H1 (cell line): ENCODE measurements at regions not wholly inside any gene's neighbourhood (a gene's known extent, or its start where the extent isn't known, plus 50 kb on each side); places are given as distances from the start of the nearest gene placed in this dataset.

ENCODE experiments used
- CHD7 ChIP-seq: fragments of 300-600 bp; sonication (generic); IDR thresholded peaks from 2 replicates; pipeline ENCODE4 v1.7.1; 2012; ENCODE audit warnings: low read length, moderate library complexity, mild to moderate bottlenecking, inconsistent platforms; ENCODE audit not compliant: insufficient replicate concordance
- EP300 ChIP-seq, 2 experiments: IDR thresholded peaks; 1 replicate in 1 of 2; 2 replicates in 1 of 2; pipeline ENCODE4 v1.6.1; 2011 to 2012; ENCODE audit warnings: low read depth in 2 of 2, low read length in 2 of 2, mild to moderate bottlenecking in 2 of 2, borderline replicate concordance in 1 of 2, inconsistent platforms in 1 of 2, moderate library complexity in 1 of 2
- GTF2F1 ChIP-seq: IDR thresholded peaks from 2 replicates; pipeline ENCODE4 v1.6.1; 2012; ENCODE audit warnings: low read depth, low read length, improper control_type of control experiment, borderline replicate concordance
- JUND ChIP-seq: IDR thresholded peaks from 2 replicates; pipeline ENCODE4 v1.6.1; 2011; ENCODE audit warnings: mild to moderate bottlenecking, improper control_type of control experiment, low read length
- RFX5 ChIP-seq: IDR thresholded peaks from 2 replicates; pipeline ENCODE4 v1.6.1; 2011; ENCODE audit warnings: low read depth, low read length, improper control_type of control experiment, borderline replicate concordance
- RXRA ChIP-seq: IDR thresholded peaks from 2 replicates; pipeline ENCODE4 v1.6.1; 2011; ENCODE audit warnings: low read depth, mild to moderate bottlenecking, low read length, moderate library complexity; ENCODE audit not compliant: insufficient read depth
- ZNF274 ChIP-seq: IDR thresholded peaks from 2 replicates; pipeline ENCODE4 v1.7.0; 2012; ENCODE audit warnings: low read length, borderline replicate concordance; ENCODE audit errors: extremely low read depth

GRCh38 chr21:35510294-35510693, 461.2 kb upstream of the RUNX1 start (continued):
- TF ChIP-seq GTF2F1 (no peak), EP300 (IDR thresholded peaks at IDR 0.05; ENCODE audit: borderline replicate concordance in 1 of 2, low read depth in 2 of 2, low read length in 2 of 2) (no peak), RXRA (no peak), JUND (no peak), ZNF274 (no peak), RFX5 (no peak), CHD7 (no peak)
